Activated naive CD4-positive, alpha-beta T cell treated with anti-CD3 and anti-CD28 coated beads for 36 hours (primary cell): ENCODE measurements at regions not wholly inside any gene's neighbourhood (a gene's known extent, or its start where the extent isn't known, plus 50 kb on each side); places are given as distances from the start of the nearest gene placed in this dataset.

Source experiments
- CTCF ChIA-PET: fragments of 350-600 bp; sonication (Branson Sonifier 250); formaldehyde crosslinking; loops from one replicate; lab custom pipeline; 2021; ENCODE audit warnings: antibody characterized with exemption; lab: Charles Lee
- DNase-seq: peaks from one replicate; pipeline ENCODE4 v3.0.0-alpha.2; 2020
- H3K27ac Mint-ChIP-seq: one replicate; pipeline ENCODE4 v1.8.0; 2021; ENCODE audit warnings: mild to moderate bottlenecking, mixed read lengths
- H3K27me3 Mint-ChIP-seq: one replicate; pipeline ENCODE4 v1.8.0; 2021; ENCODE audit warnings: low read depth, mixed read lengths
- H3K36me3 Mint-ChIP-seq: one replicate; pipeline ENCODE4 v1.8.0; 2021; ENCODE audit warnings: low read depth, mixed read lengths
- H3K4me1 Mint-ChIP-seq: one replicate; pipeline ENCODE4 v1.8.0; 2021; ENCODE audit warnings: low read depth, mixed read lengths
- H3K4me3 Mint-ChIP-seq: one replicate; pipeline ENCODE4 v1.8.0; 2021; ENCODE audit warnings: mild to moderate bottlenecking, moderate library complexity, mixed read lengths
- H3K9me3 Mint-ChIP-seq: one replicate; pipeline ENCODE4 v1.8.0; 2021; ENCODE audit warnings: mixed read lengths
- intact Hi-C: fragments of 100-400 bp; cut with micrococcal nuclease; formaldehyde crosslinking; loops from one replicate; pipeline ENCODE4 v1.15.1; 2023

GRCh38 chr13:73433458-73433857 lies 374.7 kb downstream of the KLF5 start:
- no peaks in the 10 kb centered on the region for H3K4me1 Mint-ChIP-seq
- H3K27ac Mint-ChIP-seq, result no peak overlapping the region
- peaks cover 13% of the 10 kb centered on the region for H3K9me3 Mint-ChIP-seq
- intact Hi-C loops, result no loop called here
- H3K4me3 Mint-ChIP-seq, result no peak overlapping the region
- no peak for DNase-seq
- H3K27me3 Mint-ChIP-seq, result no peaks in the 10 kb centered on the region
- H3K36me3 Mint-ChIP-seq, result peaks cover 3% of the 10 kb centered on the region
- CTCF ChIA-PET, result interaction anchor here (0.5 kb wide), 1 partner anchor 1948 kb away, joined by 3 read pairs; no protein-coding TSS in a partner anchor

GRCh38 chr13:73429701-73430100 lies 370.9 kb downstream of the KLF5 start:
- CTCF ChIA-PET, result no interaction called here
- no peak for DNase-seq
- no peaks in the 10 kb centered on the region for H3K4me1 Mint-ChIP-seq

GRCh38 chr13:73428706-73429105 lies 369.9 kb downstream of the KLF5 start:
- Mint-ChIP-seq H3K9me3 (no peaks in the 10 kb centered on the region), H3K27me3 (no peaks in the 10 kb centered on the region), H3K4me1 (no peaks in the 10 kb centered on the region), H3K36me3 (no peaks in the 10 kb centered on the region), H3K27ac (no peak overlapping the region), H3K4me3 (no peak overlapping the region)
- DNase-seq, result no peak
- intact Hi-C loops, result no loop called here
- CTCF ChIA-PET, result no interaction called here

More at GRCh38 chr13:73429701-73430100, 370.9 kb downstream of the KLF5 start:
- no peak overlapping the region for H3K27ac Mint-ChIP-seq
- no peaks in the 10 kb centered on the region for H3K9me3 Mint-ChIP-seq
- H3K27me3 Mint-ChIP-seq, result no peaks in the 10 kb centered on the region
- H3K4me3 Mint-ChIP-seq, result no peak overlapping the region
- no peaks in the 10 kb centered on the region for H3K36me3 Mint-ChIP-seq
- intact Hi-C loops, result no loop called here

DNA sequence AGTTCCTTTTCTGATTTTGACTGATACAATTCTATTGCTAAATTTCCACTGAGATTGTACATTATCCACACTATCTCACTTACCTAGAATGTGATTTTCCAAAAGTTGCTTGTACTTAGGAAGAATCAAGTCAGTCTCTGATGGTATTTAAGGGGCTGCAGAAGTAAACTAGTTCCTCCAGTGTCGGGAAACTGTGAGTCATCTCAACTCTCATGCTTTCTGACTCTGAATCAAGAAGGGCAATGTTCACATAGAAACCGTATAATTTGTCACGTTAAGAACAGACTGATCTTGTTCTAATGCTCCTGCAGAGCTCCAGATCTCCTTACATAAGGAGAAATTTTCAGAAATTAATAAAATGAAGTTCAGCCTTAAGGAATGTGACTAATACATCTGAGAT lies 369.3 kb downstream of the KLF5 start:
- Mint-ChIP-seq H3K4me3 (no peak overlapping the region), H3K4me1 (no peaks in the 10 kb centered on the region), H3K9me3 (no peaks in the 10 kb centered on the region), H3K27ac (no peak overlapping the region), H3K36me3 (no peaks in the 10 kb centered on the region), H3K27me3 (no peaks in the 10 kb centered on the region)
- DNase-seq, result no peak
- intact Hi-C loops, result no loop called here
- CTCF ChIA-PET, result no interaction called here

- Mint-ChIP-seq H3K4me1 (no peaks in the 10 kb centered on the region), H3K27ac (no peak overlapping the region), H3K36me3 (no peaks in the 10 kb centered on the region), H3K27me3 (no peaks in the 10 kb centered on the region), H3K9me3 (no peaks in the 10 kb centered on the region), H3K4me3 (no peak overlapping the region)
- no peak for DNase-seq
- CTCF ChIA-PET, result no interaction called here
- intact Hi-C loops, result no loop called here
These were observed 364.2 kb downstream of the KLF5 start for GRCh38 chr13:73422973-73423372.

GRCh38 chr13:73421310-73421912 lies 362.6 kb downstream of the KLF5 start:
- CTCF ChIA-PET, result interaction anchor here (0.7 kb wide), 1 partner anchor 129 kb away, joined by 3 read pairs; no protein-coding TSS in a partner anchor
- no peaks in the 10 kb centered on the region for H3K27me3 Mint-ChIP-seq
- no peaks in the 10 kb centered on the region for H3K4me1 Mint-ChIP-seq
- DNase-seq, result peak; percentile 25
- intact Hi-C loops, result loop anchor here (1.0 to 2.0 kb wide), 2 partner anchors 191 to 281 kb away; no protein-coding TSS in a partner anchor
- no peak overlapping the region for H3K4me3 Mint-ChIP-seq
- no peak overlapping the region for H3K27ac Mint-ChIP-seq
- no peaks in the 10 kb centered on the region for H3K9me3 Mint-ChIP-seq
- H3K36me3 Mint-ChIP-seq, result no peaks in the 10 kb centered on the region

- Mint-ChIP-seq H3K36me3 (no peaks in the 10 kb centered on the region), H3K27ac (no peak overlapping the region), H3K9me3 (no peaks in the 10 kb centered on the region), H3K4me3 (no peak overlapping the region), H3K4me1 (no peaks in the 10 kb centered on the region), H3K27me3 (no peaks in the 10 kb centered on the region)
- intact Hi-C loops, result no loop called here
- no peak for DNase-seq
- CTCF ChIA-PET, result interaction anchor here (0.6 kb wide), 1 partner anchor 467 kb away, joined by 3 read pairs; no protein-coding TSS in a partner anchor
These were observed 360.4 kb downstream of the KLF5 start for GRCh38 chr13:73419186-73419585.

DNA sequence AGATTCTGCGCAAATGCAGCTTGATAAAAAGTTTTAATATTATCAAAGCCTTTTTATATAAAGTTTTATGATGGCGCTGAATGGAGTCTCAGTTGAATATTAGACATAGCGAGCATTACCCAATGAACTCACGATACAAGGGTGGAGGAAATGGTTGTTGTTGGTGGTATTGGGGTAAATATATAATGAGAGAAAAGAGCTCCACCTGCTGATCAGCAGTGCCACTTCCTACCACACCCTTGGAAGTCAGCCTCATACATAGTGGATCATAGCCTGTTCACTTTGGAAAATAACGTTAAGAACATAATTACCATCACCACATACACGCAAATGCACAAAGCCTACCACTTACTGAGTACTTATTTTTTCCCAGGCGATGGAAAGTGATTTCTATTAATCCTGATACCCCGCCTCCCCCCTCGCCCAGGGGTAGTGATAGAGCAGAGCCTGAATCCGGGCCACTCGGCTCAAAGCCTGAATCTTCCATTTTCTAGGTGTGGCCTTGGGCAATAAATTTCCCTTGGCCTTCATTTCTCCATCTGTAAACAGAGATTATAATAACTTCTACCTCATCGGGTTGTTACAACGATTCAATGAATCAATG lies 358.3 kb downstream of the KLF5 start:
- Mint-ChIP-seq H3K9me3 (no peaks in the 10 kb centered on the region), H3K27me3 (no peaks in the 10 kb centered on the region), H3K4me3 (no peak overlapping the region), H3K27ac (no peak overlapping the region), H3K36me3 (no peaks in the 10 kb centered on the region), H3K4me1 (no peaks in the 10 kb centered on the region)
- no peak for DNase-seq
- intact Hi-C loops, result loop anchor here (1.0 to 2.0 kb wide), 2 partner anchors 358 to 577 kb away; partner anchors contain the start of gene KLF5
- CTCF ChIA-PET, result interaction anchor here (1.3 to 1.7 kb wide), 3 partner anchors 9 to 186 kb away, joined by 3 to 4 read pairs (median 3); no protein-coding TSS in a partner anchor

DNA sequence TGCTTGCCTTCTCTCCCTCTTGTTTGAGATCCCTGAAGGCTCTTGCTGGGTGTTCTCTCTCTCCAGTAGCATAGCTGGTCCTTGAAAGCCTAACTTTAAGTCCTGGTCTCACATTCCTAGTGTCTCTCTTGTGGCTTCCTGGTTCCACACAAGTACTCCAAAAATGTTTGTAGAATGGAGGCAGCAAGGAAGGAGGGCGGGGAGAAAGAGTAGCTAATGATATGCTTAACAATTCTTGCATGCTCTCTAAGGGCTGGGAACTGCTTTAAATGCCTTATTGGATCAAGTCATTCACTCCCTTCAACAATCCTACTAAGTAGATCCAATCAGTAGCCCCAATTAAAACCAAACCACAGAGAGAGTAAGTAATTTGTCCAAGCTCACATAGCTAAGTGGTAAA lies 357.3 kb downstream of the KLF5 start:
- H3K4me1 Mint-ChIP-seq, result no peaks in the 10 kb centered on the region
- H3K27me3 Mint-ChIP-seq, result no peaks in the 10 kb centered on the region
- CTCF ChIA-PET, result interaction anchor here (0.6 to 1.7 kb wide), 4 partner anchors 8 to 185 kb away, joined by 3 to 4 read pairs (median 3); no protein-coding TSS in a partner anchor
- no peaks in the 10 kb centered on the region for H3K9me3 Mint-ChIP-seq
- no peak for DNase-seq
- H3K27ac Mint-ChIP-seq, result no peak overlapping the region
- no peaks in the 10 kb centered on the region for H3K36me3 Mint-ChIP-seq
- intact Hi-C loops, result loop anchor here (2.0 kb wide), 1 partner anchor 357 kb away; the partner anchor contains the start of gene KLF5
- no peak overlapping the region for H3K4me3 Mint-ChIP-seq

GRCh38 chr13:73413656-73414055 lies 354.9 kb downstream of the KLF5 start:
- CTCF ChIA-PET, result no interaction called here
- Mint-ChIP-seq H3K9me3 (no peaks in the 10 kb centered on the region), H3K4me3 (no peak overlapping the region), H3K4me1 (no peaks in the 10 kb centered on the region), H3K36me3 (no peaks in the 10 kb centered on the region), H3K27ac (no peak overlapping the region), H3K27me3 (no peaks in the 10 kb centered on the region)
- intact Hi-C loops, result no loop called here
- DNase-seq, result no peak

GRCh38 chr13:73412933-73413332 lies 354.1 kb downstream of the KLF5 start:
- no peaks in the 10 kb centered on the region for H3K27me3 Mint-ChIP-seq
- no peak for DNase-seq
- CTCF ChIA-PET, result no interaction called here

GRCh38 chr13:73411067-73411809 lies 352.4 kb downstream of the KLF5 start:
- CTCF ChIA-PET, result interaction anchor here (1.3 kb wide), 1 partner anchor 33 kb away, joined by 3 read pairs; no protein-coding TSS in a partner anchor
- H3K27me3 Mint-ChIP-seq, result no peaks in the 10 kb centered on the region

More at GRCh38 chr13:73412933-73413332, 354.1 kb downstream of the KLF5 start:
- Mint-ChIP-seq H3K4me3 (no peak overlapping the region), H3K4me1 (no peaks in the 10 kb centered on the region), H3K36me3 (no peaks in the 10 kb centered on the region), H3K27ac (no peak overlapping the region), H3K9me3 (no peaks in the 10 kb centered on the region)
- intact Hi-C loops, result no loop called here

More at GRCh38 chr13:73411067-73411809, 352.4 kb downstream of the KLF5 start:
- no peaks in the 10 kb centered on the region for H3K4me1 Mint-ChIP-seq
- DNase-seq, result no peak
- intact Hi-C loops, result no loop called here
- H3K4me3 Mint-ChIP-seq, result no peak overlapping the region
- H3K36me3 Mint-ChIP-seq, result no peaks in the 10 kb centered on the region
- no peaks in the 10 kb centered on the region for H3K9me3 Mint-ChIP-seq
- H3K27ac Mint-ChIP-seq, result no peak overlapping the region
